Esophagus squamous epithelium (tissue), 4 donors: ENCODE measurements at regions not wholly inside any gene's neighbourhood (a gene's known extent, or its start where the extent isn't known, plus 50 kb on each side); places are given as distances from the start of the nearest gene placed in this dataset.

Experiments
- POLR2A ChIP-seq, 4 donors: fragments of 450-650 bp; IDR thresholded peaks; one replicate each; pipeline ENCODE4 v1.6.1; 2017; ENCODE audit warnings: antibody characterized with exemption in 4 of 4, mild to moderate bottlenecking in 4 of 4, moderate library complexity in 3 of 4
- TF ChIP-seq, protein P1 (sequence below), 6 experiments: fragments of 450-650 bp in 4 of 6; fragments of 200-600 bp in 2 of 6; sonication (generic) in 2 of 6; IDR thresholded peaks; one replicate each; pipeline ENCODE4 v1.5.1; 2016 to 2019; ENCODE audit warnings: antibody characterized with exemption in 6 of 6, mild to moderate bottlenecking in 4 of 6, moderate library complexity in 4 of 6

DNA sequence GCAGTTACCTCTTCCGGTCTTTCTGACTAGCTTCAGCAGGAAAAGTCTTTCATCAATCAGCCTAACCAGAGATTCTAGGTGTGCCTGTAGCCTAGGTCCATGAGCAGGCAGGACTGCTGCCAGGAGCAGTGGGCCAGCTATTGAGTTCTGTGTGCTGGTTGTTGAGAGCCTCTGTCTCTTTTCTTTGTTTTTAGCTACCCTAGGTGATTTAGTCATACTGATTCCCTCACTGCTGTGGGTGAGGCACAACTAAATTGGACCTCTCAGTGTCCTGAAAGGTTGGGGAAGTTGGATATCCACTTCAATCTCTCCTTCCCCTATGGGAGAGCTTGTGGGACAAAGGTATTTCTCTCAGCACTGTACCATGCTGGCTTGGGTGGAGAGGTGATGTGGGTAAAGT, 354.9 kb downstream of the GPAT3 start:
- TF ChIP-seq, protein P1, sequence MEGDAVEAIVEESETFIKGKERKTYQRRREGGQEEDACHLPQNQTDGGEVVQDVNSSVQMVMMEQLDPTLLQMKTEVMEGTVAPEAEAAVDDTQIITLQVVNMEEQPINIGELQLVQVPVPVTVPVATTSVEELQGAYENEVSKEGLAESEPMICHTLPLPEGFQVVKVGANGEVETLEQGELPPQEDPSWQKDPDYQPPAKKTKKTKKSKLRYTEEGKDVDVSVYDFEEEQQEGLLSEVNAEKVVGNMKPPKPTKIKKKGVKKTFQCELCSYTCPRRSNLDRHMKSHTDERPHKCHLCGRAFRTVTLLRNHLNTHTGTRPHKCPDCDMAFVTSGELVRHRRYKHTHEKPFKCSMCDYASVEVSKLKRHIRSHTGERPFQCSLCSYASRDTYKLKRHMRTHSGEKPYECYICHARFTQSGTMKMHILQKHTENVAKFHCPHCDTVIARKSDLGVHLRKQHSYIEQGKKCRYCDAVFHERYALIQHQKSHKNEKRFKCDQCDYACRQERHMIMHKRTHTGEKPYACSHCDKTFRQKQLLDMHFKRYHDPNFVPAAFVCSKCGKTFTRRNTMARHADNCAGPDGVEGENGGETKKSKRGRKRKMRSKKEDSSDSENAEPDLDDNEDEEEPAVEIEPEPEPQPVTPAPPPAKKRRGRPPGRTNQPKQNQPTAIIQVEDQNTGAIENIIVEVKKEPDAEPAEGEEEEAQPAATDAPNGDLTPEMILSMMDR (IDR thresholded peaks at IDR 0.05): no peak
- no peak for TF ChIP-seq POLR2A (IDR thresholded peaks at IDR 0.05)
